NOMO-1 treated with DMSO at 0.1 percent for 48 hours (cell line): ENCODE measurements at regions not wholly inside any gene's neighbourhood (a gene's known extent, or its start where the extent isn't known, plus 50 kb on each side); places are given as distances from the start of the nearest gene placed in this dataset.

Source experiments
- DNase-seq: peaks from one replicate; lab custom pipeline; 2025; ENCODE audit not compliant: unreplicated experiment; lab: John Stamatoyannopoulos, UW

DNA sequence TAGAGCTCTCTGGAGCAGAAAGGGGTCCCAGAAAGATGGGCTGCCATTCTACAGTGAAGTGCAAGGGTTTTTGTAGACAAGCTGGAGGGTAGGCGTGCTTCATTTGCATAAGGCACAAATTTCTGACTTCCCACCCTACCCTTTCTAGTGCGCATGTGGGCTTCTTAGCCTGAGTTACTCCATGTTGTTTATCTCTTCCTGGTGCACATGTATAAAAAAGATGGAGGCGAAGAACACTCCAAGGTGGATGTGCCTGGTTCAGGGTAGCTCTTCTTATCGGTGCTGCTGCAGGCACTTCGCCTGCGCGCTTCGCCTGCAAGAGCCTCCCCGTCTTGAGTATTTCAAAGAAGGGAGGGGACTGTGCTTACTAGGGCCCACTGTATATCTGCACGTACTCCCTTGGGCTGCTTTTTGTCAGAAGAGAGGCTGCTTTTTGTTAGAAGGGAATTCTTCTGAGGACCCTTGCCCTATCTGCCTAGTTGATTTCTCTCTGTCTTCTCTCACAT, 1047.3 kb upstream of the CNTN5 start:
- no peak for DNase-seq

GRCh38 chr11:97974798-97975498, 1045.8 kb upstream of the CNTN5 start:
- DNase-seq = no peak

DNA sequence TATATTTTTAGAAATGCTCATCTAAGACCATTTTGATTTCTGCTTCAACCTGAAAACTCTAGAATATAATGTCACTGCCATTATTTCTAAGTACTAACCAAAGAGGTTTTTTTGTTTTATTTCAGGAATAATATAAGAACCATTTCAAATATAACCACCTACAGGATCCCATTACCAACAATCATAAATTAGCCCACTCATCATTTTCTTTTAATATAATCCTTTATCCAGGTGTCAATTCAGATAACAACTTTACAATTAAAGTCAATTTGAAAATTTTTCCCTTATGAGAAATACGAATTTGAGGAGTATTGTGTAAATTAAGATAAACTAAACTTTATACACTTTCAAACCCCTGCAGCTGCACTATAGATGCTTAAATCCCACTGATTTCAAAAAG, 1043.0 kb upstream of the CNTN5 start:
- DNase-seq = no peak

- no peak for DNase-seq
Observed at GRCh38 chr11:97979741-97980140, 1041.0 kb upstream of the CNTN5 start.

GRCh38 chr11:97982512-97982911, 1038.2 kb upstream of the CNTN5 start:
- DNase-seq = no peak

DNA sequence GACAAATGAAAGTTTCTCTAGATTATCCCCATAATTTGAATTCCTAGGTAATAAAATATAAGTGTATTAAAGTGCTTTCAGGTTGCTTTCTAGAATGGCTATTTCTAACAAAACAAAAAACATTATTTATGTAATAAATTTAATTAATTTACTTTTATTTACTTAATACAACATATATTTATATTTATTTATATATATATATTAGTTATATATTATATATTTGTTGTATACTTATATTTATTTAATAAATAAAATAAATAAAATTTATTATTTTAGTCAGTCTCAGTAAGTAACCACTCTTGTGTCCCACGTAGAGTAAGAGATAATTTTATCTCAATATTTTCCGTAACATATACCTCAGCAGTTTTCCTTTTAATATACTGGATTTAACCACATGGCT, 1031.6 kb upstream of the CNTN5 start:
- no peak for DNase-seq

- DNase-seq = no peak
Observed at GRCh38 chr11:97990162-97990920, 1030.4 kb upstream of the CNTN5 start.

GRCh38 chr11:97993562-97993961, 1027.2 kb upstream of the CNTN5 start:
- no peak for DNase-seq

DNA sequence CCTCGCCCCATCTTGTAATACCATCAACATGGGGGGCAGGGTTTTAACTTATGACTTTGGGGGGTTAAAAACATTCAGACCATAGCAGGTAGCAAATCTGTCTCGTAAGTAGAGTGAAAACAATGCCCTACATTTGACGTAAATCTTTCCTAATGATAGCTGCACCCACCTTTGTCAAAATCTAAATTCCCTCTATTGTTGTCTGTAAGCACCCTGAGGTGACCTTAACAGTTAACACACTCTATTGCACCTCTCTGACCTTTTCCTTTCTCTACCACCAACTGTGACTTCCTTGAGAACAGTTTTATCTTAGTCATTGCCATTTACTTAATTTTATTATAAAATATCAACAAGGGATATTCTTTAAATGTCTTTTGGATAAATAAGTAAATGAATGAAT, 1024.9 kb upstream of the CNTN5 start:
- no peak for DNase-seq

DNA sequence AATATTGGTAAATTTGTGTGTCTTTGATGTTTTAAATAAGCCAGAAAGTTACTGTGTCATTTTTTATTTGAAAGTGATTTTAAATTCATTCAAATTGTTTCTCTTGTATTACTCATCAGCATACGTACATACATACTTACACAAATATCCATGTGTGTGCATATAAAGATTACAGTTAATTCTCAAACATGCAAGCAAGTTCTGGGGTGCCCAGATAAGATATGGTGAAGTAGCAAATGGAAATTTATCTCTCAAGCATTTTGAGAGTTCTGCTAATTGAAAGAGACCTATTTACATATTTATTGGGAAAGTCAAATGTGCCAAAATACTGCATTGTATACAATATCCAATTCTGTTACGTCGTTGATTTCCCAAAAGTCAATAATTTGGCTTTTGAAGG, 1024.0 kb upstream of the CNTN5 start:
- DNase-seq = no peak

- DNase-seq = no peak
Observed at GRCh38 chr11:98003606-98004371, 1017.0 kb upstream of the CNTN5 start.

GRCh38 chr11:98007072-98007471, 1013.7 kb upstream of the CNTN5 start:
- DNase-seq = no peak

DNA sequence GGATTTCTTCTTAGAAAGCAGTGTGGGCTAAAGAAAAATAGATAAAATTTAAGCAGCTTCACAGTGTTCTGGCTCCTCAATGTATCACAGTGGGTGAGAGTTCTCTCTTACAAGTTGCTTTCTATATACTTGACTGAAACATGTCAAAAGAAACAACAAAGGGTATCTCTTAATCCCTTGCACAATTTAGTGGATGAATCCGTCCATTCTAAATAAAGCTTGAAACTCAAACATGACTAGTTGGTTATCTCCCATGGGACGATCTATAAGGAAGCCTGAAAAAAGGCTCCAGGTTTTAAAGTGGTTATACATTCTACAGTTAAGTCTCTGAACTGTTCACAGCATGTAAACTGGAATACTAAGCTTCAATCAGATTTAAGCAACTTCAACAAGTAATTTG, 993.1 kb upstream of the CNTN5 start:
- no peak for DNase-seq

GRCh38 chr11:98029832-98030231, 990.9 kb upstream of the CNTN5 start:
- no peak for DNase-seq

DNA sequence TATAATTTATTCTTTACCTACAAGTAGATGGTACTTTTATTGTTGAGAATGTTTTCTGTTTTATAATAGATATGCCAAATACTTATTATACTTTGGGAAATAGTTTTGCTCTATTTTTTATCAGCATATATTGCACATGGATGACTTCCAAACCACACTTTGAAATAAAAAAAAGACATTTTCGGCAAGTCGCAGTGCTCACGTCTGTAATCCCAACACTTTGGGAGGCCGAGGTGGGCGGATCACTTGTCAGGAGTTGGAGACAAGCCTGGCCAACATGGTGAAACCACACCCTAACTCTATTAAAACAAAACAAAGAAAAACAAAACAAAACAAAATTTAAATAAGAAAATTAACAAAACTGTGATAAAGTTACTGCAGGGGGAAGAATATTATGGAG, 983.9 kb upstream of the CNTN5 start:
- DNase-seq = no peak

GRCh38 chr11:98040061-98040808, 980.5 kb upstream of the CNTN5 start:
- no peak for DNase-seq

DNA sequence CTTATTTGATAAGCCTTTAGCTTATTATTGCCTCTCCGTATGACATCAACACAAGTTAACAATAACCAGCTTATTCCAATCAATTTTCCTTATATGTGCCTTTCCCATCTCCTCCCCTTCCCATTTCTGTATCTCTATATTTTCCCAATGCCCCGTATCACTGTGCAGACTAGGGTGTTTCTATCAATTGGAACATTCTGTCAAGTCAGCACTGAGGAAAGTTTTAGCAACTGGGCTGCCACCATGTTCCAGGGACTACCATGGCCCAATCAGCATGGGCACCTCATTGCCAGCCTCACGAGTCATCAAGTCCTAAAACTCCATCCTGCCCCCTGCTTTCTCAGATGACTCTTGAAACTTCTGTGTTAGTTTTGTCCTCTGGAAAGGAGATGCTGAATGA, 973.1 kb upstream of the CNTN5 start:
- DNase-seq = no peak

DNA sequence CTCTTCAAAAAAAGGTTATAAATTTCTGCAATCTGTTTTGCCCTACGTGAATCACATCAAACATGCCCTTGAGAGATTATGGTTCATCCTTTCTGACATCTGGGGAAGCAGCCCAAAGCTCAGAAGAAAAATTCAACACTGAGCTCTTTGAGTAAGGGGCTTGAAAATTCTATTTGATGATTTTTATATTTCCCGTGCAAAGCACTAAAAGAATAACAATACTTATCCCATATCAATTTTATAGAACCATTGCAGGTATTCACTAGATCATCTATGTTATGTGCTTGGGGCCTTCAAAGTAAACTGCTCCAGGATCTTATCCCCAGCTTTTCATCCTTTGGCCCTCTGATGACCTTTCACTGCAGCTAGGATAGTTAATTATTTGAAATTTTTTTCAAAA, 966.9 kb upstream of the CNTN5 start:
- DNase-seq = no peak

- DNase-seq = no peak
Observed at GRCh38 chr11:98056945-98057344, 963.8 kb upstream of the CNTN5 start.

- DNase-seq = no peak
Observed at GRCh38 chr11:98059488-98059887, 961.3 kb upstream of the CNTN5 start.

- DNase-seq = no peak
Observed at GRCh38 chr11:98060759-98061158, 960.0 kb upstream of the CNTN5 start.
